Urinary bladder (tissue), 3 donors: ENCODE measurements at regions not wholly inside any gene's neighbourhood (a gene's known extent, or its start where the extent isn't known, plus 50 kb on each side); places are given as distances from the start of the nearest gene placed in this dataset.
"Not testable (repeated sequence)": the region's sequence is repeated elsewhere in the genome, so short reads cannot be mapped to it uniquely, and the experiment has no call there.

Source experiments
- DNase-seq: peaks from one replicate; pipeline ENCODE4 v3.0.0-alpha.2; 2015; ENCODE audit errors: extremely low spot score
- H3K27ac ChIP-seq: one replicate; pipeline ENCODE4 v1.5.1; 2013; ENCODE audit warnings: low read depth, mild to moderate bottlenecking, moderate library complexity
- H3K36me3 ChIP-seq: one replicate; pipeline ENCODE4 v1.6.1; 2013; ENCODE audit warnings: mild to moderate bottlenecking, moderate library complexity; ENCODE audit not compliant: insufficient read depth
- H3K4me1 ChIP-seq: one replicate; pipeline ENCODE4 v1.6.1; 2013; ENCODE audit warnings: mild to moderate bottlenecking, moderate library complexity; ENCODE audit not compliant: insufficient read depth
- H3K4me3 ChIP-seq: one replicate; pipeline ENCODE4 v1.5.1; 2013; ENCODE audit warnings: low read depth, low read length
- WGBS: extraction: QIAGEN DNeasy Blood & Tissue Kit; methylation state at CpG from one replicate; pipeline ENCODE4 v1.1.7; 2013; 5-methylcytosine and 5-hydroxymethylcytosine counted together
- donor health status: healthy with polysubstance abuse.
- donor health status: healthy.

DNA sequence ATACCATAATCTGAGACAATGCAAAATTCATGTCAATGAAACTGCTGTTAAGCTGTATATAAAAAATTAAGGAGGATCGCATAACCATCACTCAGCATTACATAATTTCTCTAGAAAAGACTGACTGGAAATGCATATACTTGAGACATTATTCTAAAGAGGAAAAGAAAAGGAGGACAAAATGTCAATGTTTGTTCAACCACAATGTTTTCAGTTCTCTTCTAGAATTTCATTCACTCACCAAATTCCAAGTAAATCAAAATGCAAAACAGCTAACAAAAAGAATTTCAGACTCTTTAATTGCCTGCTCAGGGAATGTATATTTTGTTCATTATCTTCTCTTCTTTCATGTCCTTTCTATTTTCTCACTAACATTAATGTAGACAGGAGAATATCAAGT lies 106.2 kb upstream of the CCDC28A start:
- DNase-seq: no peak
- no peaks in the 10 kb centered on the region for H3K36me3 ChIP-seq
- no peak overlapping the region for H3K4me3 ChIP-seq
- no peaks in the 10 kb centered on the region for H3K4me1 ChIP-seq
- no peak overlapping the region for H3K27ac ChIP-seq
- WGBS: 90% methylated on average over 1 of the region's 1 CpG

DNA sequence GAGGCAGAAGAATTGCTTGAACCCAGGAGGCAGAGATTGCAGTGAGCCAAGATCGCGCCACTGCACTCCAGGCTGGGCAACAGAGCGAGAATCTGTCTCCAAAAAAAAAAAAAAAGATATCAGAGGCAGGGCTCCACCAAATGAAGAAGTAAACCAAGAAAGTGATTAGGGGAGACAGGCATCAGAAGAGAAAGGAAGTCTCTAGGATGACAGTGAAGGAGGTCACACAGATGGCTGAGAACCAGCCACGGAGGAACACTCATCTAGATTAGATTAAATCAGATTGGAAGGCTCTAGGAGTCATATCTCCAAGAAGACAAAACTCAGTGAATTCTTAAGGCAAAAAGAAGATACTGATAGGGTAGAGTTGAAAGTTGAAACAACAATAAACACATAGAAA lies 102.2 kb upstream of the CCDC28A start:
- no peak for DNase-seq
- Histone ChIP-seq H3K36me3 (no peaks in the 10 kb centered on the region), H3K27ac (no peak overlapping the region), H3K4me3 (no peak overlapping the region), H3K4me1 (no peaks in the 10 kb centered on the region)
- 87% methylated on average over 4 of the region's 4 CpGs for WGBS

DNA sequence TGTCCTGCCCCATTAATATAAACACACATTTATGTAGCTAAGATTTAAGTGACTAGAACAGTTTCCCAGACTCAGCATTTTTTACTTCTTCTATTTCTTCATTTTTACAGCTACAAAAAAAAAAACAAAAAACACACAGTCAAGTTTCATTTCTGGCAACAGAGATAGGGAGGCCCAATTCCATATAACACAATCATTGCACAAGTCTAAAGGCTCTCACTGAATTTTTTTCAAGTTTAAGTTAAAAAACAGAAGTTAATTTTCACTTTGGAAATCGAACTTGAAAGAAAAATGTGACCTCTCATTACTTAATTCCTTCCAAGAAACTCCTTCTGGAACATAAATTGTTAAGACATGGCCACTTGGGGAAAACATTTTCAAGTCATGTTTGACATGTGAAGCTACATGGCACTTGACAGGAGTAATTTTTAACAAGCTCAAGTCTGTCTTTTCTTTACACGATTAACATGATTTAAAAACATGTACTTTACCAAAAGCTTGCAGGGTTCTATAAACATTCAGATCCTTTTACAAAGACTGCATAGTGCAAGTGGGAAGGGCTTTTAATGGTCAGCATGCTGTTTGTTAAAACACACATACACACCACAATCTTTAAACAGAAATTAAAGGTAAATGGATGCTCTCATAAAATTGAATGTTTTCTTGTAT lies 100.1 kb upstream of the CCDC28A start:
- 18% methylated on average over 2 of the region's 2 CpGs for WGBS

DNA sequence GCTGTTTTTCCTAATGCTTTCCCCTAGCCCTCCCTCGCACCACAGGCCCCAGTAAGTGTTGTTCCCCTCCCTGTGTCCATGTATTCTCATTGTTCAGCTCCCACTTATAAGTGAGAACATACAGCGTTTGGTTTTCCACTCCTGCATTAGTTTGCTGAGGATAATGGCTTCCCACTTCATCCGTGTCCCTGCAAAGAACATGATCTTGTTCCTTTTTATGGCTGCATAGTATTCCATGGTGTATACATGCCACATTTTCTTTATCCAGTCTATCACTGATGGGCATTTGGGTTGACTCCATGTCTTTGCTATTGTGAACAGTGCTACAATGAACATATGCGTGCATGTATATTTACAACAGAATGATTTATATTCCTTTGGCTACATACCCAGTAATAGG lies 99.1 kb upstream of the CCDC28A start:
- H3K4me3 ChIP-seq, H3K4me1 ChIP-seq, H3K27ac ChIP-seq, DNase-seq, H3K36me3 ChIP-seq: not testable (repeated sequence)
- 86% methylated on average over 4 of the region's 4 CpGs for WGBS

More for the DNA sequence above, 100.1 kb upstream of the CCDC28A start:
- Histone ChIP-seq H3K27ac (no peak overlapping the region), H3K4me1 (no peaks in the 10 kb centered on the region), H3K4me3 (no peak overlapping the region), H3K36me3 (no peaks in the 10 kb centered on the region)
- DNase-seq: no peak

DNA sequence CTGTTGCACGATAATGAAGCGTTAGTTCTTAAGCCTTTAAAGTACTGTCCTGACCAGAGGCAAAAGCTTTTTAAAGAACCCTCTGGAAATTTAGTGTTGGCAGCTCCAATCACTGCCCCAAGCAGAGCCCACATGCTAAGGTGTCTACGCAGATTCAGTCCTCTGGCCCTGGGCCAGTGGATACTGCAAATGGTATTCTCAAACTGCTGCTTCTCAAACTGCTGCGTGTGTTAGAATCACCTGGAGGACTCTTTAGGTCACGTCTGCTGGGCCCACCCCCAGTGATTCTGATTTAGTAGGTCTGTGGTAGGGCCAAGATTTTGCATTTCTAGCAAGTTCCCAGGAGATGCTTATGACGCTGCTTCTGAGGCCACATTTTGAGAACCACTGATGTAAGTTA lies 96.0 kb upstream of the CCDC28A start:
- no peaks in the 10 kb centered on the region for H3K4me1 ChIP-seq
- no peaks in the 10 kb centered on the region for H3K36me3 ChIP-seq
- 79% methylated on average over 6 of the region's 6 CpGs for WGBS
- no peak for DNase-seq
- H3K4me3 ChIP-seq: no peak overlapping the region
- H3K27ac ChIP-seq: no peak overlapping the region

DNA sequence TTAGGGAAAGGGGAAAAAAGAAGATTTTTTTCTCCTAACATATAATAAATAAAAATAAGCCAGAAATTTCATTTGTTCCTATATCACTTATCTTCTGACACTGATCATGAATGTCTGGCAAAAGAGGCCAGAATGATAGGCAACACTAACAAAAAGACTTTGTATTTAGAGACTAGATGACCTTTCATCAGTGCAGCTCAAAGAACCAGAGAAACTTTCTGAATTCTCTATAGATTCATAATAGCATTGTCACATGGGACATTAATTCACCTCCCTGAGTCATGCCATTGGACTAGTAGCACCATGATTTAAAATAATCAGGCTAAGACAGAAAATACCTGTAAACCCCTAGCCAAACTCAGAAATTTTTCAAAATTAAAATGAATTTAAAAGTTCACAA lies 95.4 kb upstream of the CCDC28A start:
- H3K4me1 ChIP-seq: no peaks in the 10 kb centered on the region
- H3K4me3 ChIP-seq: no peak overlapping the region
- no peak overlapping the region for H3K27ac ChIP-seq
- no peaks in the 10 kb centered on the region for H3K36me3 ChIP-seq
- no peak for DNase-seq

DNA sequence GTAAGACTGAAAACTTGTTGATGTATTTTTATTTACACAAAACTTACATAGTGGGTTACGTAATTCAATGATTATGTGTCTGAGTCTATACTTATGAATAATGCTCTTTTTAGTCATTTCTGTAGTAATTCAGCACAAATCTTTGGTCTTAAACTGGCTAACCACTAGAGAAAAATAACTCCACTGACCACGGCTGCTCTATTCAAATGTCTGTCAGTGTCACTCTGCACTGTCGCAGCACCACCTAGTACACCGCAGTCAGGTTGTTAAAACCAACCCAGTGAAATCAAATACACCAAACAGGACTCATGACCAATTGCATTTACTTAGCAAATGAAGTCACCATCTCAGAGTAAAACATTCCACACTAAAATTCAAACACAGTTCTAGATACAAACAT lies 93.5 kb upstream of the CCDC28A start:
- Histone ChIP-seq H3K4me1 (no peaks in the 10 kb centered on the region), H3K36me3 (no peaks in the 10 kb centered on the region), H3K27ac (no peak overlapping the region), H3K4me3 (no peak overlapping the region)
- DNase-seq: no peak
- 77% methylated on average over 4 of the region's 4 CpGs for WGBS

DNA sequence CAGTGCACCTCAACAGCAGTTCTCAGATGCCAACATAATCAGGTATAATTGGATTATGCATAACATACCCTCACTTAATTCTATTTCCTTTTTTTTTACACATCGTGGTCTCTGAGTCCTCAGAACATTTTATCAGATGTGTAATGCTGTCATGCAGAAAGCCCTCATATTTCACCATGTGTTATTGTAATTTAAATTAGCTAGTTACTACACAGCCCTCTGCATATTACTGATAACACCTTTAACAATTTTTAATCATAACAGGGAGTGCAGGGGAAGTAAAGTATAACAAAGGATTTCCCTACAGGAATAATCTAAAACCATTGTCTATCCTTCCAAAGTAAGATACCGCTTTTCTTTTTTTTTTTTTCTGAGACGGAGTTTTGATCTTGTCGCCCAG lies 91.9 kb upstream of the CCDC28A start:
- WGBS: 77% methylated on average over 4 of the region's 4 CpGs
- H3K4me1 ChIP-seq: no peaks in the 10 kb centered on the region

DNA sequence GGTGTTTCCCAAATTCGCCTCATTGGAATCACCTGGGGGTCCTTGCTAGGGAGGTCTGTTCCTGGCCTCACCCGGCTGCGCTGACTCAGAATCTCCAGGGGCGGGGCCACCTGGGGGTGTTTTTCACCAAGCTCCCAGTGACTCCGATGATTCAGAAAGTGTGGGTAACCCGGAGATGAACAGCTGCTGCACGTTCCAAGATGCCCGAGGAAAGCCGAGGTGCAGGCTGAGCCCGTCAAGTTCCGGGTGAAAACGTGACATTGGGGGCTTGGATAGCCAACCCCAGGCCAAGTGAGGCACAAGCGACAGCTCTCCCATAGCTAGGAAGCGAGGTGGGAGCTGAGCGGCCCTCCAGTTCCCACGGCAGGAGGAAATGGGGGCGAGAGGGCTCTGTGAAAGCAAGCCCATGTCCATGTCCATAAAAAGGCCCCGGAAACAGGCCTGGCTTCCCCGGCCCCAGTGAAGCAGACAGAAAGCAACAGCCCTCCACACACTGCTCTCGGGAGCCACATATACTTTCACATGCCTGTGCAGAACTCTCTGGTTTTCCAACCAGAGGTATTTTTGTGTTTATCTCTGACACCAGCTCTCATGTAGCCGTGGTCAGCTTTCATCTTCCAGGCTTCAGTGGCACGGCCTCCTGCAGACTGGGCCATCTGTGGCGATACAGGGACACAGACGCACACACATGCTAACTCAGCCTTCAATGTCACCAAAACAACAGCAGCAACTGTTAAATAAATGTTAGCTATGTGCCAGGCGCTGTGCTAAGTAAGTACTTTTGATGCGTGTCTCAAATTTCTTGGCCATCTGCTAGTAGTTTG lies 90.7 kb upstream of the CCDC28A start:
- DNase-seq: no peak
- H3K27ac ChIP-seq: no peak overlapping the region
- H3K4me3 ChIP-seq: no peak overlapping the region
- no peaks in the 10 kb centered on the region for H3K4me1 ChIP-seq
- no peaks in the 10 kb centered on the region for H3K36me3 ChIP-seq
- 76% methylated on average over 26 of the region's 26 CpGs for WGBS

More for the DNA sequence above, 91.9 kb upstream of the CCDC28A start:
- Histone ChIP-seq H3K36me3 (no peaks in the 10 kb centered on the region), H3K27ac (no peak overlapping the region), H3K4me3 (no peak overlapping the region)
- DNase-seq: no peak

DNA sequence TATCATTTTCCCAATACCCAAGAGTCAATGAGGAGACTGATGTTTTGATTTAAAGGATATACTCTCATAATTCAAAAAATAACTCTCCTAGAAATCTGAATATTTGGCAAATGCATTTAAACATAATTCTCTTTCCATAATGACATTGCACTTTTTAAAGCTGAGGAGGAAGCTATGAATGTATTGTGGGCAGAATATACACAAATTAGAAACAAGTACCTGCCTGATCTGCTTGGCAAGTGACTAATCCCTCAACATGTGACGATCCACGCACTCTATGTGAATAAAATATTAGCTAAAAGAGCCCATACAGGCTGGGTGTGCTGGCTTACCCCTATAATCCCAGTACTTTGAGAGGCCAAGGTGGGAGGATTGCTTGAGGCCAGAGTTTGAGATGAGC lies 88.3 kb upstream of the CCDC28A start:
- Histone ChIP-seq H3K4me1 (no peaks in the 10 kb centered on the region), H3K27ac (no peak overlapping the region), H3K4me3 (no peak overlapping the region), H3K36me3 (no peaks in the 10 kb centered on the region)
- DNase-seq: no peak
- WGBS: 87% methylated on average over 2 of the region's 2 CpGs

DNA sequence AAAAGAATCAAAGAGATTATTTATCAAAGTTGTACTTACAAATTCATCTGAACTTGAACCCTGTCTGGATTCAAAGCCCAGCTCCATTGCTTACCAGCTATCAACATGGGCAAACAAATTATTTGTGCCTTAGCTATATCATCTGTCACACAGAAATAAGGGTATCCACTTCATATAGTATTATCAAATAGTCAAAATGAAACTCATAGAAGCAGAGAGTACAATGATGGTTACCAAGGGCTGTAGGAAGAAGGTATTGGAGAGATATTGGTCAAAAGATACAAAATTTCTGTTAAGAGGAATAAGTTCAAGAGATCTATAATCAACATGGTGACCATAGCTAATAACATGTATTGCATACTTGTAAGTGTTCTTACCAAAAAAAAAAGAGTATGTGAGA lies 87.8 kb upstream of the CCDC28A start:
- no peak overlapping the region for H3K4me3 ChIP-seq
- DNase-seq: no peak

DNA sequence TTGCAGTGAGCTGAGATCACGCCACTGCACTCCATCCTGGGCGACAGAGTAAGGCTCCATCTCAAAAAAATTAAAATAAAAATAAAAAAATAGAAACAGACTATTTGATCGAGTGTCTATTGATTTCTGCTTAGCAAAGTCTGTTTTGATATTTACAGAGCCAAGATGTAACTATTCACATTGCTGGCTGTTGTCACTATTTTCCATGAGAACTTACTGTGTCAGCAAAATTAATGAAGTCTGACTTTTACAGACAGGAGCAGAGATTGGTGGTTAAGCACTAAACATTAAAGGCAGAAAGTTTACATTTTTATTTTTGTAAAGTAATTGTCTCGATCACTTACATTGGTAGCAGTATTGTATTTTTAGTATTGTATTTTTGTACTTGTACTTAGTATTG lies 85.0 kb upstream of the CCDC28A start:
- Histone ChIP-seq H3K4me3 (no peak overlapping the region), H3K27ac (no peak overlapping the region), H3K36me3 (no peaks in the 10 kb centered on the region), H3K4me1 (no peaks in the 10 kb centered on the region)
- WGBS: 91% methylated on average over 4 of the region's 4 CpGs
- no peak for DNase-seq

More for the DNA sequence above, 87.8 kb upstream of the CCDC28A start:
- no peak overlapping the region for H3K27ac ChIP-seq
- no peaks in the 10 kb centered on the region for H3K36me3 ChIP-seq
- H3K4me1 ChIP-seq: no peaks in the 10 kb centered on the region

DNA sequence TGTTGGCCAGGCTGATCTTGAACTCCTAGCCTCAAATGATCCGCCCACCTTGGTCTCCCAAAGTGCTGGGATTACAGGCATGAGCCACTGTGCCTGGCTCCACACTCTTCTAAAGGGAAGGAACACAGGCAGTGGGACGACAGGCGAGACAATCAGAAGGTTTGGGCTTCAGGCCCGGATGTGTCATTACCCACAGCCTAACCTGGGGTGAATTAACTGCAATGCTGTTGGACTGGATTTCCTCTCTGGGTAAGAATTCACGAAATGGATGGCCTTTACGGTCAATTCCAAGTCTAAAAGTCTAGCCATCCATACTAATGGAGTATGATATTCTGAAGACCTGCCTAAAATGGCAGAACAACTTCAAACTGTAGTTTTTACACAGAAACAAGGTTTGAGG lies 83.7 kb upstream of the CCDC28A start:
- Histone ChIP-seq H3K4me1 (no peaks in the 10 kb centered on the region), H3K4me3 (no peak overlapping the region), H3K27ac (no peak overlapping the region), H3K36me3 (no peaks in the 10 kb centered on the region)
- no peak for DNase-seq
- 82% methylated on average over 6 of the region's 6 CpGs for WGBS

DNA sequence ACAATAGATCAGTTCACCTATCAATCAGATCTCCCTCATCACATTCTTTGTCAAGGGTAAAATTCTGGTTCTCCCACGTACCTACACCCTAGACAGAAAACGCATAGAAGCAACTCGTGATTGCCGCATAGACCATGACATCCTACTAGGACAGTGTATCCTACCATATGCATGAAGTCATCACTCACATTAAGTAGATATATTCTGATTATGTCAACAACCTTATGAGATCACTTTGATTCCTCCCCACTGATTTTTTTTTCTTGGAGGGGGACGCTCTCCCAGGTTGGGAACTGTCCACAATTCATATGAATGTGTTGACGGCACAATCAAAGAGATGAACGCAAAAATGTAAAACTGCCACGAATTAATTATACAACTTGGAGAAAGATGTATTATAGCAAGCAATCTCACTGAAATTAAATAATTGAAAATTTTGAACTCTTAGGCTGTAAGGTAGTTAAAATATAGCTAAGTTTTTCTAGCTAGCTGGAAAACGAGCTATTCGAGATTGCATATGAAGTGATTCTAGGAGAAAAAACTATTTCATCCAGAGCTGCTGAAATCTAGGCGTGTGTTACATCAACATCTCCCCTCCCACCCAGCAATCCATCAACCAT lies 82.5 kb upstream of the CCDC28A start:
- WGBS: 72% methylated on average over 11 of the region's 11 CpGs
- Histone ChIP-seq H3K4me1 (no peaks in the 10 kb centered on the region), H3K36me3 (no peaks in the 10 kb centered on the region), H3K27ac (no peak overlapping the region), H3K4me3 (no peak overlapping the region)
- no peak for DNase-seq
